Ovary (tissue), 3 donors: ENCODE measurements at regions not wholly inside any gene's neighbourhood (a gene's known extent, or its start where the extent isn't known, plus 50 kb on each side); places are given as distances from the start of the nearest gene placed in this dataset.

ENCODE experiments used
- EP300 ChIP-seq: sonication (generic); formaldehyde crosslinking; IDR thresholded peaks from one replicate; pipeline ENCODE4 v1.6.1; 2017; ENCODE audit warnings: antibody characterized with exemption
- POLR2A ChIP-seq: fragments of 450-650 bp; IDR thresholded peaks from one replicate; pipeline ENCODE4 v1.6.1; 2017; ENCODE audit warnings: antibody characterized with exemption, mild to moderate bottlenecking, moderate library complexity
- TF ChIP-seq, protein P1 (sequence below), 3 donors: fragments of 450-650 bp in 2 of 3; fragments of 200-600 bp in 1 of 3; IDR thresholded peaks; one replicate each; pipeline versions ENCODE4 v1.5.1 to v1.8.0; 2016 to 2022; ENCODE audit warnings: antibody characterized with exemption in 3 of 3, mild to moderate bottlenecking in 1 of 3
- donor health status: DM: no; HTN: no; CAD: no.

DNA sequence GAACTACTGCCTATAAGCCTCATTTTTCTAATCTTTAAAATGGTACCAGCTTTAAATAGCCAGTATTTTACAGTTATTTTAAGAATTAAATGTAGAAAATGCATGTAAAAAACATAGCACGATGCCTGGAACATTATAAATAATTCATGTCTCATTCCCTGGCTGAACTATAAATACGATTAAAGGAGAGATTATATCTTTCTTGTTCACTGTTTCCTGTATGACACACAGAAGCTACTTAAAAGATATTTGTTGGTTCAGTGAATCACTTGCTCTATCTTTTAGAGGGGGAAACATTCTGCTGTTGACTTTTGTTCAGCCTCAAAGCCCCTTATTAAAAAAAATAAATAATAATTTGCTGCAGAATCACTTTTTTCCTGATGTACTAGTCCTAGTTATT, 406.9 kb downstream of the LRFN5 start:
- TF ChIP-seq, protein P1, sequence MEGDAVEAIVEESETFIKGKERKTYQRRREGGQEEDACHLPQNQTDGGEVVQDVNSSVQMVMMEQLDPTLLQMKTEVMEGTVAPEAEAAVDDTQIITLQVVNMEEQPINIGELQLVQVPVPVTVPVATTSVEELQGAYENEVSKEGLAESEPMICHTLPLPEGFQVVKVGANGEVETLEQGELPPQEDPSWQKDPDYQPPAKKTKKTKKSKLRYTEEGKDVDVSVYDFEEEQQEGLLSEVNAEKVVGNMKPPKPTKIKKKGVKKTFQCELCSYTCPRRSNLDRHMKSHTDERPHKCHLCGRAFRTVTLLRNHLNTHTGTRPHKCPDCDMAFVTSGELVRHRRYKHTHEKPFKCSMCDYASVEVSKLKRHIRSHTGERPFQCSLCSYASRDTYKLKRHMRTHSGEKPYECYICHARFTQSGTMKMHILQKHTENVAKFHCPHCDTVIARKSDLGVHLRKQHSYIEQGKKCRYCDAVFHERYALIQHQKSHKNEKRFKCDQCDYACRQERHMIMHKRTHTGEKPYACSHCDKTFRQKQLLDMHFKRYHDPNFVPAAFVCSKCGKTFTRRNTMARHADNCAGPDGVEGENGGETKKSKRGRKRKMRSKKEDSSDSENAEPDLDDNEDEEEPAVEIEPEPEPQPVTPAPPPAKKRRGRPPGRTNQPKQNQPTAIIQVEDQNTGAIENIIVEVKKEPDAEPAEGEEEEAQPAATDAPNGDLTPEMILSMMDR (IDR thresholded peaks at IDR 0.05), result no peak
- no peak for TF ChIP-seq POLR2A
- TF ChIP-seq EP300, result no peak
